Neural progenitor cell (in vitro differentiated cells): ENCODE measurements at regions not wholly inside any gene's neighbourhood (a gene's known extent, or its start where the extent isn't known, plus 50 kb on each side); places are given as distances from the start of the nearest gene placed in this dataset. TPM values are rescaled to one million over a fixed set of nuclear protein-coding genes. Genes with fewer than 3 reads are reported as not detected.

Experiments
- DNase-seq: peaks from one replicate; pipeline ENCODE4 v3.0.0-alpha.2; 2016; ENCODE audit warnings: low spot score
- H2AFZ ChIP-seq: fragments of 200-600 bp; sonication (generic); replicated peaks from 2 replicates; pipeline ENCODE4 v1.6.1; 2016; ENCODE audit warnings: antibody characterized with exemption
- H3F3A ChIP-seq: fragments of 200-600 bp; sonication (generic); 2 replicates; pipeline ENCODE4 v1.6.1; 2016; ENCODE audit warnings: antibody characterized with exemption, low read depth
- H3K27ac ChIP-seq: fragments of 200-600 bp; sonication (generic); 2 replicates; pipeline ENCODE4 v1.5.1; 2016; ENCODE audit warnings: mild to moderate bottlenecking
- H3K27me3 ChIP-seq: fragments of 200-600 bp; sonication (generic); 2 replicates; pipeline ENCODE4 v1.6.1; 2016; ENCODE audit warnings: mild to moderate bottlenecking, moderate library complexity
- H3K36me3 ChIP-seq: fragments of 200-600 bp; sonication (generic); 2 replicates; pipeline ENCODE4 v1.5.1; 2016
- H3K4me1 ChIP-seq: fragments of 200-600 bp; sonication (generic); 2 replicates; pipeline ENCODE4 v1.6.1; 2016; ENCODE audit warnings: mixed run types
- H3K4me2 ChIP-seq: fragments of 200-600 bp; sonication (generic); 2 replicates; pipeline ENCODE4 v1.6.1; 2016
- H3K4me3 ChIP-seq: fragments of 200-600 bp; sonication (generic); 2 replicates; pipeline ENCODE4 v1.5.1; 2016
- H3K79me2 ChIP-seq: fragments of 200-600 bp; sonication (generic); 2 replicates; pipeline ENCODE4 v1.6.1; 2016; ENCODE audit warnings: low read depth
- H3K9ac ChIP-seq: fragments of 200-600 bp; sonication (generic); 2 replicates; pipeline ENCODE4 v1.6.1; 2016
- H3K9me3 ChIP-seq: fragments of 200-600 bp; sonication (generic); 2 replicates; pipeline ENCODE4 v1.5.1; 2016; ENCODE audit warnings: low read depth
- H4K20me1 ChIP-seq: fragments of 200-600 bp; sonication (generic); 2 replicates; pipeline ENCODE4 v1.6.1; 2016; ENCODE audit warnings: low read depth
- H3K27ac Mint-ChIP-seq: 3 replicates; pipeline ENCODE4 v1.8.0; 2021; ENCODE audit warnings: mixed read lengths
- H3K27me3 Mint-ChIP-seq: 2 replicates; pipeline ENCODE4 v1.8.0; 2022; ENCODE audit warnings: low read depth, mild to moderate bottlenecking, inconsistent platforms, moderate library complexity, mixed read lengths; ENCODE audit not compliant: insufficient read depth
- H3K36me3 Mint-ChIP-seq: 3 replicates; pipeline ENCODE4 v1.8.0; 2021; ENCODE audit warnings: mixed read lengths
- H3K4me1 Mint-ChIP-seq: 3 replicates; pipeline ENCODE4 v1.8.0; 2021; ENCODE audit warnings: mixed read lengths
- H3K4me3 Mint-ChIP-seq: 3 replicates; pipeline ENCODE4 v1.8.0; 2021; ENCODE audit warnings: mild to moderate bottlenecking, moderate library complexity, mixed read lengths
- H3K9me3 Mint-ChIP-seq: 3 replicates; pipeline ENCODE4 v1.8.0; 2020; ENCODE audit warnings: mixed read lengths
- EZH2 ChIP-seq: fragments of 200-600 bp; sonication (generic); IDR thresholded peaks from 2 replicates; pipeline ENCODE4 v1.6.1; 2017; ENCODE audit warnings: antibody characterized with exemption, mild to moderate bottlenecking, moderate library complexity
- EZH2phosphoT487 ChIP-seq: fragments of 200-600 bp; sonication (generic); IDR thresholded peaks from 2 replicates; pipeline ENCODE4 v1.6.1; 2017; ENCODE audit warnings: antibody characterized with exemption
- small RNA-seq: library from RNA; depleted of rRNA; stranded (forward); fragments of <200 nt; gene quantifications from one replicate; pipeline ENCODE3, GENCODE V24; 2015
- TF ChIP-seq, protein P1 (sequence below): fragments of 200-600 bp; sonication (generic); IDR thresholded peaks from 2 replicates; pipeline ENCODE4 v1.5.1; 2017; ENCODE audit warnings: antibody characterized with exemption, mild to moderate bottlenecking

DNA sequence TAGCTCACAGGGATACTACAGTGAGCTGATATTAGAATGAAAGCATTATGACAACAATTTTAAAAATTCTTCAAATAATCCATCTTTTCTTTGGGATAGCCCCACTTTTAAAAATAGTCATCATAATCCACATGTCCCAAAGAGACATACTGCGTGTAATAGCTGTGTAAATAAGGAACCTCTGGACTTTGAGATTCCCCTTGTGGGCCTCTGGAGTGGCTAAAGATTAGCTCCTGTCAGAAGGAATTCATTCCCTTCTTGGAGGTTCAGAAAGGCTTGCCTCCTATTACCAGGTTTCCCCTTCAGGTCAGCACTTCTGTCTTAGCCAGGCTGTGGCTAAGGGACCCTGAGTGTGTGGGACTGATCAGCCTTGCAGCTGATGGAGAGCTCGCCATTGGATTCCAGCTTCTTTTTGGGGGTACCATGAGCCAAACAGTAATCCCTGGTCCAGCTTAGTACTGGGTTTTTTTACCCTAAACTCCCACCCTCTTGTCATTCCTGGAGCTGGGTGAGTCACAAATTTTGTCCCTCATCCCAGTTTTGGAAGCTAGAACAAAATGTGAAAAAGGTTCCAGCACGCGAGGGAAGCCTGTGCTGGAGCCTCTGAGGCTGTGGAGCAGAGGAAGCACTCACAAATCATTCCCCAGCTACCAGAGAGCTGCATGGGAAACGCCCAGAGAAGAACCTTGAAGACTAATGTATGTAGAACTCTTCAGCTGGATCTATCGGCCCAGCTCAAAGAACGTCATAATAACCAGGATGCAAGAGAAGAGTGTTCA lies 96.7 kb downstream of the RNASEH2B start:
- H3K9me3 Mint-ChIP-seq = no peaks in the 10 kb centered on the region
- Histone ChIP-seq H2AFZ (no peak overlapping the region), H3K4me2 (no peak overlapping the region), H3K9me3 (no peaks in the 10 kb centered on the region), H3K27ac (no peak overlapping the region), H3K9ac (no peak overlapping the region), H4K20me1 (no peaks in the 10 kb centered on the region), H3K27me3 (no peaks in the 10 kb centered on the region), H3K79me2 (no peaks in the 10 kb centered on the region), H3K4me3 (no peak overlapping the region), H3K4me1 (peaks cover 6% of the 10 kb centered on the region), H3F3A (no peaks in the 10 kb centered on the region), H3K36me3 (no peaks in the 10 kb centered on the region)
- no peak overlapping the region for H3K27ac Mint-ChIP-seq
- H3K4me1 Mint-ChIP-seq = peaks cover 5% of the 10 kb centered on the region
- DNase-seq = no peak
- peaks cover 2% of the 10 kb centered on the region for H3K27me3 Mint-ChIP-seq
- H3K36me3 Mint-ChIP-seq = no peaks in the 10 kb centered on the region
- TF ChIP-seq EZH2 (no peak), EZH2phosphoT487 (no peak)
- TF ChIP-seq, protein P1, sequence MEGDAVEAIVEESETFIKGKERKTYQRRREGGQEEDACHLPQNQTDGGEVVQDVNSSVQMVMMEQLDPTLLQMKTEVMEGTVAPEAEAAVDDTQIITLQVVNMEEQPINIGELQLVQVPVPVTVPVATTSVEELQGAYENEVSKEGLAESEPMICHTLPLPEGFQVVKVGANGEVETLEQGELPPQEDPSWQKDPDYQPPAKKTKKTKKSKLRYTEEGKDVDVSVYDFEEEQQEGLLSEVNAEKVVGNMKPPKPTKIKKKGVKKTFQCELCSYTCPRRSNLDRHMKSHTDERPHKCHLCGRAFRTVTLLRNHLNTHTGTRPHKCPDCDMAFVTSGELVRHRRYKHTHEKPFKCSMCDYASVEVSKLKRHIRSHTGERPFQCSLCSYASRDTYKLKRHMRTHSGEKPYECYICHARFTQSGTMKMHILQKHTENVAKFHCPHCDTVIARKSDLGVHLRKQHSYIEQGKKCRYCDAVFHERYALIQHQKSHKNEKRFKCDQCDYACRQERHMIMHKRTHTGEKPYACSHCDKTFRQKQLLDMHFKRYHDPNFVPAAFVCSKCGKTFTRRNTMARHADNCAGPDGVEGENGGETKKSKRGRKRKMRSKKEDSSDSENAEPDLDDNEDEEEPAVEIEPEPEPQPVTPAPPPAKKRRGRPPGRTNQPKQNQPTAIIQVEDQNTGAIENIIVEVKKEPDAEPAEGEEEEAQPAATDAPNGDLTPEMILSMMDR = no peak
- no peak overlapping the region for H3K4me3 Mint-ChIP-seq

Small RNA genes lying in the stretch of these regions (small RNA-seq; reads per million reads assigned to genes)
- gene RNA5SP29 = not detected
